Hepatocyte (in vitro differentiated cells): ENCODE measurements at regions not wholly inside any gene's neighbourhood (a gene's known extent, or its start where the extent isn't known, plus 50 kb on each side); places are given as distances from the start of the nearest gene placed in this dataset.

ENCODE experiments used
- DNase-seq: peaks from one replicate; pipeline ENCODE4 v3.0.0-alpha.2; 2016; ENCODE audit warnings: low spot score
- H2AFZ ChIP-seq: fragments of 200-600 bp; sonication (generic); 2 replicates; pipeline ENCODE4 v1.6.0; 2016; ENCODE audit warnings: antibody characterized with exemption, mild to moderate bottlenecking
- H3K27ac ChIP-seq: fragments of 200-600 bp; sonication (generic); 2 replicates; pipeline ENCODE4 v1.5.1; 2016; ENCODE audit warnings: mild to moderate bottlenecking
- H3K27me3 ChIP-seq: fragments of 200-600 bp; sonication (generic); 2 replicates; pipeline ENCODE4 v1.6.1; 2016
- H3K36me3 ChIP-seq: fragments of 200-600 bp; sonication (generic); replicated peaks from 2 replicates; pipeline ENCODE4 v1.5.1; 2016; ENCODE audit warnings: low read depth; ENCODE audit not compliant: insufficient read depth
- H3K4me1 ChIP-seq: fragments of 200-600 bp; sonication (generic); 2 replicates; pipeline ENCODE4 v1.5.1; 2016; ENCODE audit warnings: mild to moderate bottlenecking, moderate library complexity; ENCODE audit not compliant: insufficient read depth
- H3K4me2 ChIP-seq: fragments of 200-600 bp; sonication (generic); 2 replicates; pipeline ENCODE4 v1.6.0; 2016
- H3K4me3 ChIP-seq: fragments of 200-600 bp; sonication (generic); 2 replicates; pipeline ENCODE4 v1.5.1; 2016; ENCODE audit warnings: mild to moderate bottlenecking
- H3K79me2 ChIP-seq: fragments of 200-600 bp; sonication (generic); 2 replicates; pipeline ENCODE4 v1.6.0; 2017; ENCODE audit warnings: mild to moderate bottlenecking
- H3K9me2 ChIP-seq: fragments of 200-600 bp; sonication (generic); replicated peaks from 2 replicates; pipeline ENCODE4 v1.6.0; 2017; ENCODE audit warnings: mild to moderate bottlenecking; ENCODE audit not compliant: insufficient read depth
- H3K9me3 ChIP-seq: fragments of 200-600 bp; sonication (generic); 2 replicates; pipeline ENCODE4 v1.5.1; 2016; ENCODE audit warnings: low read depth, mild to moderate bottlenecking
- H4K20me1 ChIP-seq: fragments of 200-600 bp; sonication (generic); 2 replicates; pipeline ENCODE4 v1.6.0; 2016; ENCODE audit warnings: mild to moderate bottlenecking; ENCODE audit not compliant: insufficient read depth, poor library complexity, severe bottlenecking
- EZH2 ChIP-seq: fragments of 200-600 bp; sonication (generic); IDR thresholded peaks from 2 replicates; pipeline ENCODE4 v1.6.1; 2016; ENCODE audit warnings: antibody characterized with exemption, mild to moderate bottlenecking, borderline replicate concordance
- EZH2phosphoT487 ChIP-seq: fragments of 200-600 bp; sonication (generic); IDR thresholded peaks from one replicate; pipeline ENCODE4 v1.6.1; 2018; ENCODE audit warnings: antibody characterized with exemption, mild to moderate bottlenecking, low read depth, moderate library complexity; ENCODE audit not compliant: unreplicated experiment, severe bottlenecking
- WGBS: methylation state at CpG from one replicate; pipeline ENCODE4 v1.1.6; 2016; ENCODE audit warnings: low lambda C conversion rate; ENCODE audit errors: missing lambda C conversion rate; 5-methylcytosine and 5-hydroxymethylcytosine counted together
- TF ChIP-seq, protein P1 (sequence below): fragments of 200-600 bp; sonication (generic); IDR thresholded peaks from 2 replicates; pipeline ENCODE4 v1.5.1; 2016; ENCODE audit warnings: antibody characterized with exemption, mild to moderate bottlenecking; ENCODE audit not compliant: poor library complexity

DNA sequence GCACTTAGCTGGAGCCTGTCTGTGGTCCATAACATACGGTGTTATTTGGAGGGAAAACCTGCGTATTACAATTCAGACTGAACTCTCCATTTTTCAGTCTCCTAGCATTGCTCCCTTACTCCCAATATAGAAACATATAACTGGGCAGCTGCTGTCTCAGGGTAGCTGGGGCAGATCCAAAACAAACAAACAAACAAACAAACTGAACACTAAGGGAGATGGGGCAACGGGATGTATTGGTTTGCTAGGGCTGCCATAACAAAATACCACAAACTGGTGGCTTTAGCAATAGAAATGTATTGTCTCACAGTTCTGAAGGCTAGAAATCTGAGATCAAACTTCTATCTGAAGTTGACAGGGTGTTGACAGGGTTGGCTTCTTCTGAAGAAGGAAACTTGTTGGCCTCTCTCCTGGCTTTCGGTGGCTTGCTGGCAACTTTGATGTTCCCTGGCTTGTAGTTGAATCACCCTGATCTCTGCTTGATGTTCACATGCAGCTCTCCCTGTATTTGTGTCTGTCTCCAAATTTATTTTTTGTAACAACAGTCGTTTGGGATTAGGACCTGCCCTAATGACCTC is 329.3 kb upstream of the ZNF804A start:
- no peaks in the 10 kb centered on the region for H3K79me2 ChIP-seq
- H3K4me2 ChIP-seq = no peak overlapping the region
- no peaks in the 10 kb centered on the region for H4K20me1 ChIP-seq
- no peaks in the 10 kb centered on the region for H3K9me2 ChIP-seq
- DNase-seq = no peak
- H3K36me3 ChIP-seq = no peaks in the 10 kb centered on the region
- no peak overlapping the region for H2AFZ ChIP-seq
- H3K27me3 ChIP-seq = no peaks in the 10 kb centered on the region
- no peaks in the 10 kb centered on the region for H3K9me3 ChIP-seq
- WGBS = 79% methylated on average over 5 of the region's 5 CpGs
- TF ChIP-seq EZH2 (no peak), EZH2phosphoT487 (no peak)
- TF ChIP-seq, protein P1, sequence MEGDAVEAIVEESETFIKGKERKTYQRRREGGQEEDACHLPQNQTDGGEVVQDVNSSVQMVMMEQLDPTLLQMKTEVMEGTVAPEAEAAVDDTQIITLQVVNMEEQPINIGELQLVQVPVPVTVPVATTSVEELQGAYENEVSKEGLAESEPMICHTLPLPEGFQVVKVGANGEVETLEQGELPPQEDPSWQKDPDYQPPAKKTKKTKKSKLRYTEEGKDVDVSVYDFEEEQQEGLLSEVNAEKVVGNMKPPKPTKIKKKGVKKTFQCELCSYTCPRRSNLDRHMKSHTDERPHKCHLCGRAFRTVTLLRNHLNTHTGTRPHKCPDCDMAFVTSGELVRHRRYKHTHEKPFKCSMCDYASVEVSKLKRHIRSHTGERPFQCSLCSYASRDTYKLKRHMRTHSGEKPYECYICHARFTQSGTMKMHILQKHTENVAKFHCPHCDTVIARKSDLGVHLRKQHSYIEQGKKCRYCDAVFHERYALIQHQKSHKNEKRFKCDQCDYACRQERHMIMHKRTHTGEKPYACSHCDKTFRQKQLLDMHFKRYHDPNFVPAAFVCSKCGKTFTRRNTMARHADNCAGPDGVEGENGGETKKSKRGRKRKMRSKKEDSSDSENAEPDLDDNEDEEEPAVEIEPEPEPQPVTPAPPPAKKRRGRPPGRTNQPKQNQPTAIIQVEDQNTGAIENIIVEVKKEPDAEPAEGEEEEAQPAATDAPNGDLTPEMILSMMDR = no peak
- H3K4me3 ChIP-seq = no peak overlapping the region
- H3K4me1 ChIP-seq = no peaks in the 10 kb centered on the region
- H3K27ac ChIP-seq = no peak overlapping the region

DNA sequence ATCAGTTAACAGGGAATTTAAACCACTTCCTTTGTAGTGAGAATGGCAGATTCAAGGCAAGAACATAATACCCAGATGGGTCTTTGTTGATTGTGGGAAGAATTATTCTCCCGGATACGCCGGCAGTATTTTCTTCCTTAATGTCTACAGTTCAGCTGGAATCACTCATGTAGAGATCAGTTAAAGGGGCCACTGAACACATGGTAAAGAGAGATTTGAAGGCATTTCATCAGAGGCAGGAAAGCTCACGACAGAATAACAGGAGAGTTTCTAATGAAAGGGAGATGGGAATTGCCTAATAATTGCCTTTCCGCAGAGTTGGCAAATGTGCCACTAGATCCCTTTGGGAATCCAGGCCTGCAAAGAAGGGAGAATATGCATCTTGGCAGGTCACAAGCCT is 327.7 kb upstream of the ZNF804A start:
- no peak for DNase-seq
- peak overlapping the region; percentile 4 for H2AFZ ChIP-seq

DNA sequence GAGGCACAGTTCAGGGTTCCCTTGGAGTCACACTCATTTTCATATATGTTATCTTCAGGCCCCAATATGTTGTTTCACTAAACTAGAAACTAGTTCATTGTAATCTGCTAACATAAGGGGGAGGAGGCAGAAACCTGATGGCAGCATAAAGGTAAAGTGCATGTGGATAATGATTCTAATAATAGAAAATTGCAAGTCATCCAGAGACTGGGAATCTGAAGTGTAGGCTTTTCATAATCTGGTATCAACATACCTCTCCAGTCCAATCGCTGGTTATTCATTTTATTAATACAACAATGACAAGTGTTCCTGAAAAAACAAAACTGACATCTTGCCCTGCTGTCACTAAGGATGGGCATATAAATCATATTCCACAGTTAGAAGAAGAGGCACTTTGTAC is 326.3 kb upstream of the ZNF804A start:
- Histone ChIP-seq H3K79me2 (no peaks in the 10 kb centered on the region), H3K9me3 (no peaks in the 10 kb centered on the region), H3K9me2 (no peaks in the 10 kb centered on the region), H4K20me1 (no peaks in the 10 kb centered on the region), H3K4me1 (no peaks in the 10 kb centered on the region), H2AFZ (no peak overlapping the region), H3K4me2 (no peak overlapping the region), H3K27me3 (no peaks in the 10 kb centered on the region), H3K36me3 (no peaks in the 10 kb centered on the region), H3K27ac (no peak overlapping the region), H3K4me3 (no peak overlapping the region)
- WGBS = 97% methylated on average over 1 of the region's 1 CpG
- no peak for TF ChIP-seq EZH2phosphoT487
- TF ChIP-seq, protein P1 = no peak
- TF ChIP-seq EZH2 = no peak
- DNase-seq = no peak

More for the DNA sequence above, 327.7 kb upstream of the ZNF804A start:
- Histone ChIP-seq H3K4me2 (no peak overlapping the region), H3K79me2 (no peaks in the 10 kb centered on the region), H3K4me3 (no peak overlapping the region), H3K4me1 (no peaks in the 10 kb centered on the region), H3K9me2 (no peaks in the 10 kb centered on the region), H3K27me3 (no peaks in the 10 kb centered on the region), H3K36me3 (no peaks in the 10 kb centered on the region), H4K20me1 (no peaks in the 10 kb centered on the region), H3K27ac (no peak overlapping the region), H3K9me3 (no peaks in the 10 kb centered on the region)
- TF ChIP-seq EZH2phosphoT487 = no peak
- TF ChIP-seq, protein P1 = no peak
- no peak for TF ChIP-seq EZH2
- WGBS = 70% methylated on average over 5 of the region's 5 CpGs
